ENCODE measurements at regions not wholly inside any gene's neighbourhood (a gene's known extent, or its start where the extent isn't known, plus 50 kb on each side); places are given as distances from the start of the nearest gene placed in this dataset.

GRCh38 chr17:83195330-83196023 lies 116.1 kb downstream of the METRNL start:
- H3K9me3 Mint-ChIP-seq, result no peaks in the 10 kb centered on the region
- H3K27me3 Mint-ChIP-seq (ENCODE audit: low read depth), result no peaks in the 10 kb centered on the region
- peaks cover 41% of the 10 kb centered on the region for H3K4me1 Mint-ChIP-seq (ENCODE audit: low read depth)
- no peak for ATAC-seq (replicated peaks in 1 of 2)
- DNase-seq, result peak in 1 of 2 donors; percentile 3
- no peaks in the 10 kb centered on the region for H3K36me3 Mint-ChIP-seq (ENCODE audit: insufficient read depth in 2 of 2)
- peak overlapping the region; percentile 3 to 34 for H3K4me3 Mint-ChIP-seq
- no peak overlapping the region for H3K27ac Mint-ChIP-seq

GRCh38 chr17:83196024-83196365 lies 116.6 kb downstream of the METRNL start:
- H3K4me1 Mint-ChIP-seq (ENCODE audit: low read depth), result peaks cover 47% of the 10 kb centered on the region
- no peak for DNase-seq

GRCh38 chr17:83196366-83196765 lies 117.0 kb downstream of the METRNL start:
- DNase-seq (no peak), ATAC-seq (replicated peaks in 1 of 2) (no peak)
- Mint-ChIP-seq H3K4me1 (ENCODE audit: low read depth) (peaks cover 50% of the 10 kb centered on the region), H3K36me3 (ENCODE audit: insufficient read depth in 2 of 2) (no peaks in the 10 kb centered on the region), H3K27me3 (ENCODE audit: low read depth) (no peaks in the 10 kb centered on the region), H3K27ac (no peak overlapping the region), H3K9me3 (no peaks in the 10 kb centered on the region), H3K4me3 (no peak overlapping the region)

More at GRCh38 chr17:83196024-83196365, 116.6 kb downstream of the METRNL start:
- no peak overlapping the region for H3K4me3 Mint-ChIP-seq
- no peaks in the 10 kb centered on the region for H3K9me3 Mint-ChIP-seq
- no peaks in the 10 kb centered on the region for H3K36me3 Mint-ChIP-seq (ENCODE audit: insufficient read depth in 2 of 2)
- no peak for ATAC-seq (replicated peaks in 1 of 2)
- no peaks in the 10 kb centered on the region for H3K27me3 Mint-ChIP-seq (ENCODE audit: low read depth)
- no peak overlapping the region for H3K27ac Mint-ChIP-seq

- Mint-ChIP-seq H3K4me3 (no peak overlapping the region), H3K4me1 (ENCODE audit: low read depth) (peaks cover 59% of the 10 kb centered on the region), H3K9me3 (no peaks in the 10 kb centered on the region), H3K36me3 (ENCODE audit: insufficient read depth in 2 of 2) (no peaks in the 10 kb centered on the region), H3K27me3 (ENCODE audit: low read depth) (no peaks in the 10 kb centered on the region), H3K27ac (no peak overlapping the region)
- DNase-seq (no peak), ATAC-seq (replicated peaks in 1 of 2) (no peak)
These were observed 117.8 kb downstream of the METRNL start for GRCh38 chr17:83196973-83197880.

GRCh38 chr17:83198366-83199341 lies 119.2 kb downstream of the METRNL start:
- Mint-ChIP-seq H3K27me3 (ENCODE audit: low read depth) (no peaks in the 10 kb centered on the region), H3K27ac (peak overlapping the region; percentile 96), H3K36me3 (ENCODE audit: insufficient read depth in 2 of 2) (no peaks in the 10 kb centered on the region), H3K9me3 (no peaks in the 10 kb centered on the region), H3K4me3 (peak overlapping the region; percentile 82 to 93), H3K4me1 (ENCODE audit: low read depth) (peaks cover 71% of the 10 kb centered on the region)
- ATAC-seq (replicated peaks in 1 of 2) (no peak), DNase-seq (peak in 1 of 2 donors; percentile 27)

- Mint-ChIP-seq H3K9me3 (no peaks in the 10 kb centered on the region), H3K27me3 (ENCODE audit: low read depth) (no peaks in the 10 kb centered on the region), H3K4me1 (ENCODE audit: low read depth) (peaks cover 72% of the 10 kb centered on the region), H3K36me3 (ENCODE audit: insufficient read depth in 2 of 2) (no peaks in the 10 kb centered on the region), H3K4me3 (peak overlapping the region; percentile 82 to 93), H3K27ac (peak overlapping the region; percentile 96)
- ATAC-seq (replicated peaks in 1 of 2), result peak; percentile 49 to 53
- peak; percentile 87 to 88 for DNase-seq
These were observed 120.2 kb downstream of the METRNL start for GRCh38 chr17:83199500-83200201.

- peak overlapping the region; percentile 96 for H3K27ac Mint-ChIP-seq
- H3K4me1 Mint-ChIP-seq (ENCODE audit: low read depth), result peaks cover 68% of the 10 kb centered on the region
- ATAC-seq (replicated peaks in 1 of 2) (peak; percentile 82), DNase-seq (peak; percentile 90 to 91)
- peak overlapping the region; percentile 82 to 93 for H3K4me3 Mint-ChIP-seq
- H3K27me3 Mint-ChIP-seq (ENCODE audit: low read depth), result no peaks in the 10 kb centered on the region
- H3K9me3 Mint-ChIP-seq, result no peaks in the 10 kb centered on the region
- H3K36me3 Mint-ChIP-seq (ENCODE audit: insufficient read depth in 2 of 2), result no peaks in the 10 kb centered on the region
These were observed 120.9 kb downstream of the METRNL start for GRCh38 chr17:83200231-83200699.

- peaks cover 67% of the 10 kb centered on the region for H3K4me1 Mint-ChIP-seq (ENCODE audit: low read depth)
- H3K9me3 Mint-ChIP-seq, result no peaks in the 10 kb centered on the region
- H3K4me3 Mint-ChIP-seq, result peak overlapping the region; percentile 82 to 93
- ATAC-seq (replicated peaks in 1 of 2), result no peak
- H3K36me3 Mint-ChIP-seq (ENCODE audit: insufficient read depth in 2 of 2), result no peaks in the 10 kb centered on the region
- H3K27me3 Mint-ChIP-seq (ENCODE audit: low read depth), result no peaks in the 10 kb centered on the region
- no peak for DNase-seq
- peak overlapping the region; percentile 96 for H3K27ac Mint-ChIP-seq
These were observed 121.3 kb downstream of the METRNL start for GRCh38 chr17:83200751-83201150.

GRCh38 chr17:83201206-83202001 lies 122.0 kb downstream of the METRNL start:
- H3K4me3 Mint-ChIP-seq, result peak overlapping the region; percentile 82 to 93
- no peaks in the 10 kb centered on the region for H3K9me3 Mint-ChIP-seq
- no peaks in the 10 kb centered on the region for H3K27me3 Mint-ChIP-seq (ENCODE audit: low read depth)
- ATAC-seq (replicated peaks in 1 of 2), result no peak
- H3K36me3 Mint-ChIP-seq (ENCODE audit: insufficient read depth in 2 of 2), result no peaks in the 10 kb centered on the region
- DNase-seq, result peak in 1 of 2 donors; percentile 3
- H3K4me1 Mint-ChIP-seq (ENCODE audit: low read depth), result peaks cover 67% of the 10 kb centered on the region
- no peak overlapping the region for H3K27ac Mint-ChIP-seq

GRCh38 chr17:83202002-83203000 lies 122.9 kb downstream of the METRNL start:
- ATAC-seq (replicated peaks in 1 of 2) (no peak), DNase-seq (peak in 1 of 2 donors; percentile 5)
- no peaks in the 10 kb centered on the region for H3K9me3 Mint-ChIP-seq
- no peaks in the 10 kb centered on the region for H3K36me3 Mint-ChIP-seq (ENCODE audit: insufficient read depth in 2 of 2)
- no peak overlapping the region for H3K27ac Mint-ChIP-seq
- peaks cover 67% of the 10 kb centered on the region for H3K4me1 Mint-ChIP-seq (ENCODE audit: low read depth)
- H3K4me3 Mint-ChIP-seq, result peak overlapping the region in 1 of 2 donors; percentile 35
- no peaks in the 10 kb centered on the region for H3K27me3 Mint-ChIP-seq (ENCODE audit: low read depth)

GRCh38 chr17:83203073-83203471 lies 123.7 kb downstream of the METRNL start:
- peaks cover 67% of the 10 kb centered on the region for H3K4me1 Mint-ChIP-seq (ENCODE audit: low read depth)
- ATAC-seq (replicated peaks in 1 of 2), result no peak
- H3K36me3 Mint-ChIP-seq (ENCODE audit: insufficient read depth in 2 of 2), result no peaks in the 10 kb centered on the region
- no peak overlapping the region for H3K4me3 Mint-ChIP-seq
- no peaks in the 10 kb centered on the region for H3K9me3 Mint-ChIP-seq
- peak overlapping the region; percentile 64 for H3K27ac Mint-ChIP-seq
- DNase-seq, result peak in 1 of 2 donors; percentile 39
- H3K27me3 Mint-ChIP-seq (ENCODE audit: low read depth), result no peaks in the 10 kb centered on the region

All from activated T-cell treated with anti-CD3 and anti-CD28 coated beads, Interleukin-2, amount 50 U/mL, for 72 hours (primary cell).